K562 (cell line): ENCODE measurements at regions not wholly inside any gene's neighbourhood (a gene's known extent, or its start where the extent isn't known, plus 50 kb on each side); places are given as distances from the start of the nearest gene placed in this dataset.

ENCODE experiments used
- ATAC-seq: fragments of 200-7000 bp; cut with Tn5 transposase; 3 replicates; pipeline ENCODE4 v1.9.1; 2020; ENCODE audit warnings: moderate library complexity
- BruUV-seq: library from RNA; stranded (reverse); fragments of 400-500 nt; replicated peaks from 2 replicates; lab custom pipeline; 2021; lab: Mats Ljungman, UMichigan
- CTCF ChIA-PET: fragments of 300-600 bp; formaldehyde crosslinking; extraction: SDS; loops from one replicate; lab custom pipeline; 2021; ENCODE audit warnings: low intra/inter-chr PET ratio; lab: Yijun Ruan, JAX
- POLR2A ChIA-PET: fragments of 300-600, 350-650 bp; sonication (Branson Sonifier 250); formaldehyde crosslinking; extraction: SDS; loops from one replicate; lab custom pipeline; 2021; ENCODE audit warnings: antibody characterized with exemption, inconsistent platforms; lab: Yijun Ruan, JAX
- DNase-seq, 4 experiments: peaks; one replicate each; pipeline versions ENCODE4 v3.0.0 to v3.0.0-alpha.2; 2011 to 2018; ENCODE audit warnings: low spot score in 3 of 4, mixed read lengths in 3 of 4; ENCODE audit errors: extremely low read depth in 1 of 4
- FAIRE-seq: peaks from 2 replicates; lab custom pipeline; 2011; peaks lifted over from hg19 to GRCh38; lab: Jason Lieb, UNC
- H2AFZ ChIP-seq: 2 replicates; pipeline ENCODE4 v1.6.0; 2011; ENCODE audit warnings: low read depth, low read length, control low read depth, inconsistent platforms
- H3K27ac ChIP-seq: fragments of 200-600 bp; 3 replicates; pipeline ENCODE4 v1.8.0; 2011; ENCODE audit warnings: low read depth, mild to moderate bottlenecking, control low read depth, inconsistent platforms, low read length, moderate library complexity, mixed read lengths; ENCODE audit errors: extremely low read depth
- H3K27me3 ChIP-seq, 2 experiments: fragments of 300-600 bp in 1 of 2; 2 replicates in 1 of 2; 3 replicates in 1 of 2; pipeline versions ENCODE4 v1.6.0 to v1.8.0; 2011; ENCODE audit warnings: inconsistent platforms in 2 of 2, low read length in 2 of 2, mild to moderate bottlenecking in 1 of 2, mixed read lengths in 1 of 2, moderate library complexity in 1 of 2; ENCODE audit not compliant: control insufficient read depth in 2 of 2, insufficient read depth in 2 of 2
- H3K36me3 ChIP-seq: fragments of 300-600 bp; 3 replicates; pipeline ENCODE4 v1.8.0; 2011; ENCODE audit warnings: mild to moderate bottlenecking, low read length, inconsistent platforms; ENCODE audit not compliant: control insufficient read depth, insufficient read depth
- H3K4me1 ChIP-seq, 2 experiments: fragments of 200-600 bp in 1 of 2; replicated peaks in 1 of 2; 2 replicates in 1 of 2; 3 replicates in 1 of 2; pipeline versions ENCODE4 v1.5.1 to v1.8.0; 2011; ENCODE audit warnings: inconsistent platforms in 2 of 2, low read length in 2 of 2, mild to moderate bottlenecking in 1 of 2, mixed read lengths in 1 of 2, moderate library complexity in 1 of 2; ENCODE audit not compliant: control insufficient read depth in 2 of 2, insufficient read depth in 2 of 2
- H3K4me2 ChIP-seq: 2 replicates; pipeline ENCODE4 v1.6.1; 2011; ENCODE audit warnings: low read length, control low read depth, inconsistent platforms, mixed read lengths; ENCODE audit not compliant: insufficient read depth
- H3K4me3 ChIP-seq: fragments of 200-600 bp; sonication (generic), shearing (Covaris generic); 2 replicates; pipeline ENCODE4 v1.5.1; 2016; ENCODE audit warnings: control low read depth, inconsistent platforms
- H3K79me2 ChIP-seq: fragments of 200-600 bp; 3 replicates; pipeline ENCODE4 v1.8.0; 2011; ENCODE audit warnings: low read length, inconsistent platforms; ENCODE audit not compliant: control insufficient read depth, insufficient read depth
- H3K9ac ChIP-seq, 2 experiments: 2 replicates each; pipeline versions ENCODE4 v1.6.0 to v1.6.1; 2011; ENCODE audit warnings: low read depth in 2 of 2, low read length in 2 of 2, control low read depth in 1 of 2, inconsistent platforms in 1 of 2, mild to moderate bottlenecking in 1 of 2, mixed read lengths in 1 of 2; ENCODE audit not compliant: insufficient read depth in 1 of 2
- H3K9me1 ChIP-seq: one replicate; pipeline ENCODE4 v1.6.0; 2011; ENCODE audit warnings: inconsistent platforms, mild to moderate bottlenecking, low read length, moderate library complexity; ENCODE audit not compliant: control insufficient read depth, insufficient read depth
- H3K9me3 ChIP-seq: replicated peaks from 2 replicates; pipeline ENCODE4 v1.5.1; 2011; ENCODE audit warnings: low read depth, low read length, inconsistent platforms; ENCODE audit not compliant: control insufficient read depth, insufficient read depth
- H4K20me1 ChIP-seq: replicated peaks from 2 replicates; pipeline ENCODE4 v1.6.1; 2011; ENCODE audit warnings: low read length, inconsistent platforms, mixed read lengths; ENCODE audit not compliant: control insufficient read depth, insufficient read depth
- BACH1 ChIP-seq: fragments of 200-800 bp; sonication (Bioruptor generic); IDR thresholded peaks from 2 replicates; pipeline ENCODE4 v1.6.1; 2016; ENCODE audit warnings: missing genetic modification characterization, missing compliant biosample characterization
- CBFA2T2 ChIP-seq: fragments of 450-650 bp; conservative IDR thresholded peaks from 2 replicates; pipeline ENCODE4 v1.6.1; 2017; ENCODE audit warnings: mild to moderate bottlenecking
- CEBPB ChIP-seq: fragments of 450-650 bp; IDR thresholded peaks from 2 replicates; pipeline ENCODE4 v1.6.1; 2016; ENCODE audit warnings: missing genetic modification characterization, missing compliant biosample characterization
- CHD4 ChIP-seq: fragments of 200-600 bp; sonication (generic); IDR thresholded peaks from 3 replicates; pipeline ENCODE4 v1.6.1; 2012; ENCODE audit warnings: low read depth, mild to moderate bottlenecking, mixed read lengths, low read length, inconsistent platforms; ENCODE audit not compliant: insufficient read depth, insufficient replicate concordance, poor library complexity, severe bottlenecking
- CTBP1 ChIP-seq: fragments of 450-650 bp; IDR thresholded peaks from 2 replicates; pipeline ENCODE4 v1.6.1; 2016; ENCODE audit warnings: borderline replicate concordance
- CTCFL ChIP-seq: IDR thresholded peaks from 2 replicates; pipeline ENCODE4 v1.6.1; 2011; ENCODE audit warnings: borderline replicate concordance, low read depth, mild to moderate bottlenecking, moderate library complexity, low read length; ENCODE audit not compliant: insufficient read depth, poor library complexity, severe bottlenecking
- DIDO1 ChIP-seq: fragments of 450-650 bp; IDR thresholded peaks from 2 replicates; pipeline ENCODE4 v1.6.1; 2016; ENCODE audit warnings: low read depth, missing biosample characterization, missing genetic modification characterization
- EHMT2 ChIP-seq: fragments of 450-650 bp; IDR thresholded peaks from 2 replicates; pipeline ENCODE4 v1.6.1; 2018; ENCODE audit warnings: antibody characterized with exemption
- HDAC1 ChIP-seq, 2 experiments: fragments of 450-650 bp; IDR thresholded peaks; 2 replicates each; pipeline ENCODE4 v1.6.1; 2016 to 2017; ENCODE audit warnings: inconsistent platforms in 1 of 2, mild to moderate bottlenecking in 1 of 2, moderate library complexity in 1 of 2
- MLLT1 ChIP-seq, 2 experiments: fragments of 450-650 bp; IDR thresholded peaks; 2 replicates each; pipeline ENCODE4 v1.6.1; 2016
- NELFE ChIP-seq: IDR thresholded peaks from 2 replicates; pipeline ENCODE4 v1.6.1; 2011; ENCODE audit warnings: mild to moderate bottlenecking; ENCODE audit not compliant: insufficient read depth, insufficient read length
- RBM14 ChIP-seq: fragments of 200-400 bp; formaldehyde crosslinking; IDR thresholded peaks from 2 replicates; pipeline ENCODE4 v1.6.1; 2018; ENCODE audit warnings: low read depth, mild to moderate bottlenecking, low read length, moderate library complexity, borderline replicate concordance; ENCODE audit not compliant: insufficient read depth
- SETDB1 ChIP-seq: IDR thresholded peaks from one replicate; pipeline ENCODE4 v1.6.1; 2012; ENCODE audit warnings: low read length, control low read depth, inconsistent platforms
- SRF ChIP-seq, 2 experiments: fragments of 250-450, 450-650 bp in 1 of 2; sonication (Bioruptor Pico) in 1 of 2; sonication (generic) in 1 of 2; formaldehyde crosslinking; IDR thresholded peaks; 2 replicates each; pipeline versions ENCODE4 v1.5.0 to v1.5.1; 2020 to 2022; ENCODE audit warnings: mild to moderate bottlenecking in 1 of 2, missing genetic modification reagents in 1 of 2
- ZNF589 ChIP-seq: fragments of 200-800 bp; sonication (Bioruptor generic); IDR thresholded peaks from 2 replicates; pipeline ENCODE4 v1.6.1; 2016; ENCODE audit warnings: low read depth, missing genetic modification characterization, missing compliant biosample characterization
- whole genome bisulfite sequencing: fragments of 100-300 bp; shearing (Covaris generic); methylation state at CpG from one replicate; pipeline ENCODE4 v1.1.6; 2016; ENCODE audit warnings: low coverage, mixed read lengths; ENCODE audit not compliant: insufficient coverage; ENCODE audit errors: missing lambda C conversion rate; 5-methylcytosine and 5-hydroxymethylcytosine counted together
- in situ Hi-C: fragments of 300-500 bp; cut with MboI; formaldehyde crosslinking; loops from 4 replicates; pipeline ENCODE4 v1.15.0; 2018; ENCODE audit warnings: inconsistent platforms, mixed read lengths
- intact Hi-C: fragments of 100-400 bp; cut with micrococcal nuclease; formaldehyde crosslinking; loops from 2 replicates; pipeline ENCODE4 v1.14.2; 2022

DNA sequence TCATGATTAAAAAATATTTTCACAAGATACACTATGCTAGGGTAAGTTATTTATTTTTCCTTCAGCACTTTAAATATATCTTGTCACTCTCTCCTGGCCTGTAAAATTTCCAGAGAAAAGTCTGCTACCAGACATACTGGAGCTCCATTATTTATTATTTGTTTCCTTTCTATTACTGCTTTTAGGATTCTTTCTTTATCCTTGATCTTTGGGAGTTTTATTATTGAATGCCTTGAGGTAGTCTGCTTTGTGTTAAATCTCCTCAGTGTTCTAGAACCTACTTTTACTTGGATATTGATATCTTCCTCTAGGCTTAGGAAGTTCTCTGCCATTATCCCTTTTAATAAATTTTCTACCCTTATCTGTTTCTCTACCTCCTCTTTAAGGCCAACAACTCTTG is 142.0 kb upstream of the TGFBR2 start:
- FAIRE-seq (no peak), ATAC-seq (no peak), DNase-seq (no peak)
- Histone ChIP-seq H3K9me1 (no peaks in the 10 kb centered on the region), H3K4me2 (no peak overlapping the region), H2AFZ (no peak overlapping the region), H3K27me3 (no peaks in the 10 kb centered on the region), H3K4me1 (no peaks in the 10 kb centered on the region), H3K36me3 (no peaks in the 10 kb centered on the region; the same call in 2 of the 3 replicates), H3K27ac (no peak overlapping the region), H3K79me2 (no peaks in the 10 kb centered on the region), H4K20me1 (no peaks in the 10 kb centered on the region), H3K4me3 (no peak overlapping the region), H3K9ac (no peak overlapping the region), H3K9me3 (no peaks in the 10 kb centered on the region)
- in situ Hi-C loops = no loop called here
- CTCF ChIA-PET = no interaction called here
- BruUV-seq = no TSS peak
- TF ChIP-seq CHD4 (no peak), BACH1 (tag) (no peak), SETDB1 (no peak), RBM14 (no peak), HDAC1 (IDR thresholded peaks at IDR 0.05) (no peak), CEBPB (tag) (no peak)
- intact Hi-C loops = no loop called here
- POLR2A ChIA-PET = no interaction called here

- Histone ChIP-seq H3K9ac (no peak overlapping the region), H3K9me1 (no peaks in the 10 kb centered on the region), H3K27ac (no peak overlapping the region), H2AFZ (no peak overlapping the region), H3K4me1 (no peaks in the 10 kb centered on the region), H3K27me3 (no peaks in the 10 kb centered on the region), H3K9me3 (no peaks in the 10 kb centered on the region), H3K36me3 (no peaks in the 10 kb centered on the region; the same call in 2 of the 3 replicates), H3K4me2 (no peak overlapping the region), H3K79me2 (no peaks in the 10 kb centered on the region), H3K4me3 (no peak overlapping the region), H4K20me1 (no peaks in the 10 kb centered on the region)
- ChIA-PET POLR2A (no interaction called here), CTCF (no interaction called here)
- intact Hi-C loops (no loop called here), in situ Hi-C loops (no loop called here)
- WGBS = 0% methylated on average over 2 of the region's 2 CpGs
- ATAC-seq (no peak), DNase-seq (no peak), FAIRE-seq (no peak)
- BruUV-seq = no TSS peak
- TF ChIP-seq ZNF589 (CRISPR knock-in tag) = no peak
- TF ChIP-seq EHMT2 = no peak
- TF ChIP-seq CTBP1 = no peak
- TF ChIP-seq CBFA2T2 = no peak
- no peak for TF ChIP-seq SRF (CRISPR knock-in tag; IDR thresholded peaks at IDR 0.05)
- TF ChIP-seq DIDO1 (tag) = no peak
- TF ChIP-seq MLLT1 (IDR thresholded peaks at IDR 0.05) = no peak
- no peak for TF ChIP-seq NELFE
- no peak for TF ChIP-seq CTCFL
Measured at GRCh38 chr3:30465454-30465853, 140.9 kb upstream of the TGFBR2 start.
